PC-3 (cell line): ENCODE measurements at regions not wholly inside any gene's neighbourhood (a gene's known extent, or its start where the extent isn't known, plus 50 kb on each side); places are given as distances from the start of the nearest gene placed in this dataset.

Source experiments
- CTCF ChIP-seq: fragments of 300-600 bp; sonication (generic); conservative IDR thresholded peaks from 2 replicates; pipeline ENCODE4 v1.5.1; 2017; ENCODE audit warnings: antibody characterized with exemption, low read depth, mild to moderate bottlenecking, low read length
- EZH2 ChIP-seq: fragments of 300-600 bp; sonication (generic); IDR thresholded peaks from one replicate; pipeline ENCODE4 v1.6.1; 2017; ENCODE audit warnings: antibody characterized with exemption, mild to moderate bottlenecking, low read length; ENCODE audit not compliant: unreplicated experiment
- EZH2phosphoT487 ChIP-seq: fragments of 300-600 bp; sonication (generic); IDR thresholded peaks from 2 replicates; pipeline ENCODE4 v1.6.1; 2018; ENCODE audit warnings: mild to moderate bottlenecking, antibody characterized with exemption, low read length, borderline replicate concordance

GRCh38 chr4:156517546-156517945 lies 454.1 kb downstream of the PDGFC start:
- no peak for TF ChIP-seq CTCF
- no peak for TF ChIP-seq EZH2
- no peak for TF ChIP-seq EZH2phosphoT487
